ENCODE measurements at regions not wholly inside any gene's neighbourhood (a gene's known extent, or its start where the extent isn't known, plus 50 kb on each side); places are given as distances from the start of the nearest gene placed in this dataset.

- no peaks in the 10 kb centered on the region for H3K4me1 Mint-ChIP-seq
- Histone ChIP-seq H2AFZ (replicated peaks) (no peak overlapping the region), H4K20me1 (ENCODE audit: low read depth) (no peaks in the 10 kb centered on the region), H3K9me3 (ENCODE audit: low read depth) (no peaks in the 10 kb centered on the region), H3K4me2 (no peak overlapping the region), H3K27ac (no peak overlapping the region), H3K4me1 (no peaks in the 10 kb centered on the region), H3K27me3 (no peaks in the 10 kb centered on the region), H3K9ac (no peak overlapping the region), H3K4me3 (no peak overlapping the region), H3K36me3 (no peaks in the 10 kb centered on the region), H3F3A (ENCODE audit: low read depth) (no peaks in the 10 kb centered on the region), H3K79me2 (ENCODE audit: low read depth) (no peaks in the 10 kb centered on the region)
- TF ChIP-seq, protein P1, sequence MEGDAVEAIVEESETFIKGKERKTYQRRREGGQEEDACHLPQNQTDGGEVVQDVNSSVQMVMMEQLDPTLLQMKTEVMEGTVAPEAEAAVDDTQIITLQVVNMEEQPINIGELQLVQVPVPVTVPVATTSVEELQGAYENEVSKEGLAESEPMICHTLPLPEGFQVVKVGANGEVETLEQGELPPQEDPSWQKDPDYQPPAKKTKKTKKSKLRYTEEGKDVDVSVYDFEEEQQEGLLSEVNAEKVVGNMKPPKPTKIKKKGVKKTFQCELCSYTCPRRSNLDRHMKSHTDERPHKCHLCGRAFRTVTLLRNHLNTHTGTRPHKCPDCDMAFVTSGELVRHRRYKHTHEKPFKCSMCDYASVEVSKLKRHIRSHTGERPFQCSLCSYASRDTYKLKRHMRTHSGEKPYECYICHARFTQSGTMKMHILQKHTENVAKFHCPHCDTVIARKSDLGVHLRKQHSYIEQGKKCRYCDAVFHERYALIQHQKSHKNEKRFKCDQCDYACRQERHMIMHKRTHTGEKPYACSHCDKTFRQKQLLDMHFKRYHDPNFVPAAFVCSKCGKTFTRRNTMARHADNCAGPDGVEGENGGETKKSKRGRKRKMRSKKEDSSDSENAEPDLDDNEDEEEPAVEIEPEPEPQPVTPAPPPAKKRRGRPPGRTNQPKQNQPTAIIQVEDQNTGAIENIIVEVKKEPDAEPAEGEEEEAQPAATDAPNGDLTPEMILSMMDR (IDR thresholded peaks at IDR 0.05): no peak
- no peak for TF ChIP-seq EZH2phosphoT487 (IDR thresholded peaks at IDR 0.05)
- TF ChIP-seq EZH2 (IDR thresholded peaks at IDR 0.05): no peak
- H3K36me3 Mint-ChIP-seq: no peaks in the 10 kb centered on the region
- H3K27ac Mint-ChIP-seq: no peak overlapping the region
- H3K27me3 Mint-ChIP-seq (ENCODE audit: insufficient read depth, low read depth): peaks cover 2% of the 10 kb centered on the region
- DNase-seq (ENCODE audit: low spot score): no peak
- no peaks in the 10 kb centered on the region for H3K9me3 Mint-ChIP-seq
- H3K4me3 Mint-ChIP-seq: no peak overlapping the region
Observed at GRCh38 chr18:47383729-47384128, 132.3 kb upstream of the SKOR2 start.

DNA sequence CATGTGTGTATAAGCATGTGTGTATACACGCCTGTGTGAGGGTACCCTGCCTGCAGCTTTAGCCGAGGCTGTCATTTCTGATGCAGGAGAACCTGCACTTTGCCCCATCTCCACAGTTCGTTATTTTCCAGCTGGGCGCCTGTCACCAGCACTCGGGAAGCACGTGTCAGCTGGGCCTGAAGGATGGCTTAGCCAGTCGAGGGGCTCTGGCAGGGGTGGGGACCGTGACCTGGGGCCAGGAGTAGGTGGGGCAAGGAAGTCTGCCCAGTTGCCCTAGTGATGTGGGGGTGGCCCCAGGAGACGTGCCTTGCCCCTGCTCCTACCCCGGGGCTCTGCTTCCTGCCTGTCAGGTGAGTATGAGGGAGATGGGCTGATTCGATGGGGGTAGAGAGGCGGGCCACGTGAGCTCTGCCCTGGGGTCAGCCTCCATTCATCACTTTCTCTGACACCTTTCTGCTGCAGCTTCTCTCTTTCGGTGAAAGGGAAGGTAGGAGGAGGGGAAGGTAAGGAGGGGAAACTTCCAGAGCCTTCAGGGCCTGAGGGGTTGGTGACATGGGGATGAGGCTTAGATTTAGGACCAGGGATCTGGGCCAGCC lies 130.6 kb upstream of the SKOR2 start:
- Histone ChIP-seq H3K9ac (no peak overlapping the region), H3K4me3 (no peak overlapping the region), H3F3A (ENCODE audit: low read depth) (no peaks in the 10 kb centered on the region), H2AFZ (replicated peaks) (no peak overlapping the region), H3K9me3 (ENCODE audit: low read depth) (no peaks in the 10 kb centered on the region), H3K79me2 (ENCODE audit: low read depth) (no peaks in the 10 kb centered on the region), H3K27ac (no peak overlapping the region), H3K27me3 (no peaks in the 10 kb centered on the region), H3K36me3 (no peaks in the 10 kb centered on the region), H3K4me1 (peaks cover 7% of the 10 kb centered on the region), H3K4me2 (no peak overlapping the region), H4K20me1 (ENCODE audit: low read depth) (no peaks in the 10 kb centered on the region)
- H3K27me3 Mint-ChIP-seq (ENCODE audit: insufficient read depth, low read depth): peaks cover 4% of the 10 kb centered on the region
- H3K9me3 Mint-ChIP-seq: no peaks in the 10 kb centered on the region
- H3K4me1 Mint-ChIP-seq: peaks cover 4% of the 10 kb centered on the region
- no peak overlapping the region for H3K4me3 Mint-ChIP-seq
- DNase-seq (ENCODE audit: low spot score): no peak
- H3K27ac Mint-ChIP-seq: no peak overlapping the region
- H3K36me3 Mint-ChIP-seq: no peaks in the 10 kb centered on the region
- no peak for TF ChIP-seq EZH2 (IDR thresholded peaks at IDR 0.05)
- TF ChIP-seq EZH2phosphoT487 (IDR thresholded peaks at IDR 0.05): no peak
- TF ChIP-seq, protein P1 (IDR thresholded peaks at IDR 0.05): no peak

DNA sequence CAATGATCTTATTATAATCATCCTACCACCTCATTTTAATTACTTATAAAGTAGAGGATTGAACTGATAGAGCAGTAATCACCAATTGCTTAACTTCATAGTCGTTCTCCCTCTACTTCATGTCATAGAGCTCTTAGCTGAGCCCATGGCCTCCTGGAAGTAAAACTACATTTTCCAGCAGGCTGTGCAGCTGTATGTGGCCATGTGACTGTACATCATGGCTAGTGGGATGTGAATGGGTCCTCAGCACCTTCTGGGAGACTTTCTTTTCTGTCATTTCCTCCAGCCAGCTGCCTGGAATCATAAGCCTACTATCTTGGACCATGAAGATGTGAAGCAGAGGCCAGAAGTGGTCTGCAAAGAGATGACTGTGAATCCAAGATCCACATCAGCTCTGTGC lies 128.7 kb upstream of the SKOR2 start:
- Mint-ChIP-seq H3K36me3 (no peaks in the 10 kb centered on the region), H3K9me3 (no peaks in the 10 kb centered on the region), H3K27ac (no peak overlapping the region), H3K4me3 (no peak overlapping the region), H3K27me3 (ENCODE audit: insufficient read depth, low read depth) (peaks cover 4% of the 10 kb centered on the region), H3K4me1 (peaks cover 7% of the 10 kb centered on the region)
- no peak overlapping the region for H3K27ac ChIP-seq
- TF ChIP-seq EZH2phosphoT487 (IDR thresholded peaks at IDR 0.05) (no peak), EZH2 (IDR thresholded peaks at IDR 0.05) (no peak)
- TF ChIP-seq, protein P1 (IDR thresholded peaks at IDR 0.05): no peak
- no peaks in the 10 kb centered on the region for H3K27me3 ChIP-seq
- peak overlapping the region; percentile 42 for H2AFZ ChIP-seq (replicated peaks)
- no peaks in the 10 kb centered on the region for H3K9me3 ChIP-seq (ENCODE audit: low read depth)
- H4K20me1 ChIP-seq (ENCODE audit: low read depth): no peaks in the 10 kb centered on the region
- no peak overlapping the region for H3K4me3 ChIP-seq
- peaks cover 7% of the 10 kb centered on the region for H3K4me1 ChIP-seq
- no peaks in the 10 kb centered on the region for H3K79me2 ChIP-seq (ENCODE audit: low read depth)
- H3K36me3 ChIP-seq: no peaks in the 10 kb centered on the region
- H3K9ac ChIP-seq: no peak overlapping the region
- no peak overlapping the region for H3K4me2 ChIP-seq
- H3F3A ChIP-seq (ENCODE audit: low read depth): no peaks in the 10 kb centered on the region
- DNase-seq (ENCODE audit: low spot score): no peak
